ENCODE measurements at regions not wholly inside any gene's neighbourhood (a gene's known extent, or its start where the extent isn't known, plus 50 kb on each side); places are given as distances from the start of the nearest gene placed in this dataset.

DNA sequence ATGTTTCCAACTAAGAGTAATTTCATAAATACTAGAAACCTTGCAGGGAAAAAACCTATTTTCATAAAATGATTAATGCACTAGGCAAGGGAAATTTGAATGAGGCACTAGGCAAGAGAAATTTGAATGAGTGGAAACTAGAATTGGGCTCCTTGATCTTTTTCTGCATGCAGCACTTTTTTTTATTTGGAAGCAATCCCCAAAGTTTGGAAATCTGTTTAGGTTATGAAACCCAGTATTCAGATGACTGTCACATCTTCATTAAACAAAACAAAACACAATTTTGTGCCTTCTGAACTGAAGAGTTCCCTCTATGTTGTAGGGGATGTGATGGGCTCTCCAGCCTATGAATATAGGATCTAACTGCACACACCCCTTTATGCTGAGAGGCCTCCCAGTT, 201.9 kb downstream of the BAMBI start:
- TF ChIP-seq CTCF (IDR thresholded peaks at IDR 0.05; ENCODE audit: control insufficient read depth, extremely low read depth, insufficient read depth) = no peak
- DNase-seq (ENCODE audit: low read depth) = no peak

DNA sequence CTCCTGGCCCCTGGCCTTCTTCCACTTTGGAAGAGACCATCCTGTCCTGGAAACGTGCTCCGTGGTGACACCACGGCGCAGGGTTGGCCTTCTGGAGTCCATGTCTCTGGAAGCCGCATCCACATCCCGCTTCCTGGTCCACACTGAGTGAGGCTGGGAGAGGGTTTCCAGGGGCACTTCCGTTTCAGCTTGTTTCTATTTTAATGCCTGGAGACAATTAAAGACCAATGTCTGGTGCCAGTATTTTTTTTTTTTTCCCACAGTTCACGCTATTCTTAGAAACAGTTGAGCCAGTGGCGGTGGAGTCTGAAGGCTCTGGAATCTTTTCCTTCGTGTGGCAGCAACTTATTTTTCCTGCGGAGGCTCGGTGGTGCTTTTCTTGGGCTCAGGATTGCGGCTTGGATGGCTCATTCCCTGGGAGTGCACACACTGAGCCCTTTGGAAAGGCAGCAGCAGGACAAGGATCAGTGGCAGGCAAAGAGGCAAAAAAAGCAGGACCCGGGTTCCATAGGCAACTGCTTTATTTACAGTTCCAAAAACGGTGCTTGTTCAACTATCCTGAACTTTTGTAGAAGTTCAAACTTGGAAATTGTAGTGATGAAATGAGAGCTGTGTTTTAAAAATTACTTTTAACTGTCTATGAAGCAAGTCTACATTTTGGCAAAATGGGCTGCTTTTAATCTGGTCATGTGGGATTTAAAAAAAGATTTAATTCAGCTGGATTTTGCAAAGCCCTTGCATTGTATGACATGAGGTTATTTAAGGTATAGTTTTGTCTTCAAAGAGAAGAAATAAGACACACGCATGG, 202.8 kb downstream of the BAMBI start:
- no peak for DNase-seq (ENCODE audit: low read depth)
- no peak for TF ChIP-seq CTCF (IDR thresholded peaks at IDR 0.05; ENCODE audit: control insufficient read depth, extremely low read depth, insufficient read depth)
- H3K4me3 ChIP-seq (ENCODE audit: low read depth, low read length) = no peak overlapping the region

More for the DNA sequence above, 201.9 kb downstream of the BAMBI start:
- no peak overlapping the region for H3K4me3 ChIP-seq (ENCODE audit: low read depth, low read length)

GRCh38 chr10:28880683-28880950, 203.3 kb downstream of the BAMBI start:
- no peak for TF ChIP-seq CTCF (IDR thresholded peaks at IDR 0.05; ENCODE audit: control insufficient read depth, extremely low read depth, insufficient read depth)
- no peak for DNase-seq (ENCODE audit: low read depth)
- no peak overlapping the region for H3K4me3 ChIP-seq (ENCODE audit: low read depth, low read length)

- H3K4me3 ChIP-seq (ENCODE audit: low read depth, low read length) = no peak overlapping the region
- DNase-seq (ENCODE audit: low read depth) = no peak
- TF ChIP-seq CTCF (IDR thresholded peaks at IDR 0.05; ENCODE audit: control insufficient read depth, extremely low read depth, insufficient read depth) = no peak
Measured at GRCh38 chr10:28881171-28881882, 204.0 kb downstream of the BAMBI start.

DNA sequence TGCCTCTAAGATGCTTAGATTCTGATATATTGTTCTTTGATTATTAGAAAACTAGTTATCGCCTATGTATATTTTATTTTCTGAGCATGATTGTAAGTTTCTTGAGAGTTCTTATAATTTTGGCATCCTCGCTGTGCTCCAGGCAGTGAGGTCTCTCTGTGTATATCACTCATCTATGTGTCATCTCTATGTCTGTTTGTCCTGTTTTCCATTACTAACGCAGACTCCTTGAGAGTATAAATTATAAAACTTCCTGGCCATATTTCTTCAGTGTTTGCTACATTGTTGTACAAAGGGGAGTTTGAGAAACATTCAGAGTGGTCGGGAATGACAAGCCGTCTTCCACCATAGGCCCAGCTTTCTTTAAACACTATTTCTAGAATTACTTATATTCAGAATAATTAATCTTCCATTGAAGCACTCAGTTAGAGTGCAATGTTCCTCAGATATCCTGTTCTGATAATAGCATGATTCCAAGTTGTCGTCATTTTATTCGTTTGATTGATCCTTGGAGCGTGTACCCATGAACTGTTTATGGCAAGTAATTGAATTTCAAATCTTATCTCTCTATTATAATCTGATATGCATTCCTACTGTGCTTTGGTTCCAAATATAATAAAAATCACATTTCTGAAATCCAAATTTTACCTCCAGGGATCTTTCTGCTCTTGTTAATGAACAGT, 206.6 kb downstream of the BAMBI start:
- TF ChIP-seq CTCF (IDR thresholded peaks at IDR 0.05; ENCODE audit: control insufficient read depth, extremely low read depth, insufficient read depth) = no peak
- no peak overlapping the region for H3K4me3 ChIP-seq (ENCODE audit: low read depth, low read length)
- DNase-seq (ENCODE audit: low read depth) = no peak

DNA sequence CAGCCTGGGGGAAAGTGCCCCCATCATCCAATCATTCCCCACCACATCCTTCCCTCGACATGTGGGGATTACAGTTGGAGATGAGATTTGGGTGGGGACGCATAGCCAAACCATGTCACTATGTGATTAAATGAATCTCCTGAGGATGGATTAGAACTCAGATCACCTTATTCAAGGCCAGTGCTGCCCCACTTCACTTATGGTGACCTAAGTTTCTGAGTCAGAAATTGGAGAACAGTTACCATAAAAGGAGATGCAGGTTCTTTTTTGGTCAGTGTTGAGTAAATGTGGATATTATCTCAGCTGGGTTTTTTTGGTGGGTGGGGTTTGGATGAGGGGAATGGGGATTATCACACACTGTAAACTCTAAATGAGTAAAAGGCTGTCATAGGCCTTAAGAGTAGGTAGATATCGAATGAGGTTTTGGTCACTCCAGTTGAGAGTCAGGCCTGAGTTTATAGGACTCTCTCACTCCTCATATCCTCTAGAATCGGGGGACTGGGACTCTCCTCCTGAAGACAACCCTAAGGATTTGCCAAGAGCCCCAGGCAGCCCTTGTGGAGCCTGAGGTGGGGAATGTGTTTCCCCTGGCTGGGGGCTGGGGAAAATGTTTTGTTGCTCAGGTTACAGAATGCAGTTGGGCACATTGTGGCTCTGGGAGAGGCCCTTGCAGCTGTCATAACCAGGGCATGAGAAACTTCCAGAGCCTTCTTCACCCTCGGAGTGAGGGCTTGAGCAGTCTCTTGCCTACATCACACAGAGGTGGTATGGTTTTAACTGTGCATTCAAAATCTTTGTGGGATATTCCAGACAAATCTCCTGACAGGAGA, 213.0 kb downstream of the BAMBI start:
- no peak for TF ChIP-seq CTCF (IDR thresholded peaks at IDR 0.05; ENCODE audit: control insufficient read depth, extremely low read depth, insufficient read depth)
- no peak for DNase-seq (ENCODE audit: low read depth)
- no peak overlapping the region for H3K4me3 ChIP-seq (ENCODE audit: low read depth, low read length)

All from LNCaP clone FGC (cell line).